Fibroblast of mammary gland (primary cell): ENCODE measurements at regions not wholly inside any gene's neighbourhood (a gene's known extent, or its start where the extent isn't known, plus 50 kb on each side); places are given as distances from the start of the nearest gene placed in this dataset.

Experiments
- DNase-seq: peaks from one replicate; pipeline ENCODE4 v3.0.0-alpha.2; 2010; ENCODE audit warnings: low read depth
- H3K4me3 ChIP-seq: 2 replicates; pipeline ENCODE4 v1.5.1; 2011; ENCODE audit warnings: low read depth, mild to moderate bottlenecking, low read length, moderate library complexity; ENCODE audit not compliant: control insufficient read depth
- CTCF ChIP-seq: conservative IDR thresholded peaks from 2 replicates; pipeline ENCODE4 v1.5.1; 2011; ENCODE audit warnings: low read depth, low read length, inconsistent platforms; ENCODE audit not compliant: control insufficient read depth, insufficient read depth

- H3K4me3 ChIP-seq, result no peak overlapping the region
- TF ChIP-seq CTCF, result no peak
- DNase-seq, result no peak
Measured at GRCh38 chr1:69292833-69293232, 274.9 kb upstream of the LRRC7 start.

GRCh38 chr1:69294171-69294570 is 273.6 kb upstream of the LRRC7 start:
- DNase-seq, result no peak
- no peak for TF ChIP-seq CTCF
- H3K4me3 ChIP-seq, result no peak overlapping the region

GRCh38 chr1:69295265-69295664 is 272.5 kb upstream of the LRRC7 start:
- no peak for TF ChIP-seq CTCF
- DNase-seq, result no peak
- H3K4me3 ChIP-seq, result no peak overlapping the region

GRCh38 chr1:69305621-69306020 is 262.1 kb upstream of the LRRC7 start:
- DNase-seq, result no peak
- no peak overlapping the region for H3K4me3 ChIP-seq
- peak; percentile 6 for TF ChIP-seq CTCF

- no peak for TF ChIP-seq CTCF
- H3K4me3 ChIP-seq, result no peak overlapping the region
- no peak for DNase-seq
Measured at GRCh38 chr1:69312055-69312732, 255.5 kb upstream of the LRRC7 start.

GRCh38 chr1:69313118-69313517 is 254.6 kb upstream of the LRRC7 start:
- no peak for DNase-seq
- TF ChIP-seq CTCF, result no peak
- no peak overlapping the region for H3K4me3 ChIP-seq

- DNase-seq, result no peak
- H3K4me3 ChIP-seq, result no peak overlapping the region
- TF ChIP-seq CTCF, result no peak
Measured at GRCh38 chr1:69315416-69315815, 252.3 kb upstream of the LRRC7 start.
